ENCODE measurements at regions not wholly inside any gene's neighbourhood (a gene's known extent, or its start where the extent isn't known, plus 50 kb on each side); places are given as distances from the start of the nearest gene placed in this dataset.
"Not testable (repeated sequence)": the region's sequence is repeated elsewhere in the genome, so short reads cannot be mapped to it uniquely, and the experiment has no call there.

- Histone ChIP-seq H3K9me3 (peaks cover 7% of the 10 kb centered on the region), H3K36me3 (no peaks in the 10 kb centered on the region), H3K27me3 (no peaks in the 10 kb centered on the region), H3K27ac (no peak overlapping the region), H3K4me1 (ENCODE audit: control insufficient read depth in 1 of 2, insufficient read depth in 1 of 2, low read depth in 1 of 2, low read length in 1 of 2) (no peaks in the 10 kb centered on the region), H3K4me3 (ENCODE audit: low read depth in 1 of 2, low read length in 1 of 2) (no peak overlapping the region)
- TF ChIP-seq, protein P1, sequence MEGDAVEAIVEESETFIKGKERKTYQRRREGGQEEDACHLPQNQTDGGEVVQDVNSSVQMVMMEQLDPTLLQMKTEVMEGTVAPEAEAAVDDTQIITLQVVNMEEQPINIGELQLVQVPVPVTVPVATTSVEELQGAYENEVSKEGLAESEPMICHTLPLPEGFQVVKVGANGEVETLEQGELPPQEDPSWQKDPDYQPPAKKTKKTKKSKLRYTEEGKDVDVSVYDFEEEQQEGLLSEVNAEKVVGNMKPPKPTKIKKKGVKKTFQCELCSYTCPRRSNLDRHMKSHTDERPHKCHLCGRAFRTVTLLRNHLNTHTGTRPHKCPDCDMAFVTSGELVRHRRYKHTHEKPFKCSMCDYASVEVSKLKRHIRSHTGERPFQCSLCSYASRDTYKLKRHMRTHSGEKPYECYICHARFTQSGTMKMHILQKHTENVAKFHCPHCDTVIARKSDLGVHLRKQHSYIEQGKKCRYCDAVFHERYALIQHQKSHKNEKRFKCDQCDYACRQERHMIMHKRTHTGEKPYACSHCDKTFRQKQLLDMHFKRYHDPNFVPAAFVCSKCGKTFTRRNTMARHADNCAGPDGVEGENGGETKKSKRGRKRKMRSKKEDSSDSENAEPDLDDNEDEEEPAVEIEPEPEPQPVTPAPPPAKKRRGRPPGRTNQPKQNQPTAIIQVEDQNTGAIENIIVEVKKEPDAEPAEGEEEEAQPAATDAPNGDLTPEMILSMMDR (IDR thresholded peaks at IDR 0.05), result no peak
Observed at GRCh38 chr14:84312551-84312950, 1217.4 kb upstream of the FLRT2 start.

- TF ChIP-seq, protein P1 (IDR thresholded peaks at IDR 0.05), result no peak
- no peaks in the 10 kb centered on the region for H3K36me3 ChIP-seq
- no peaks in the 10 kb centered on the region for H3K9me3 ChIP-seq
- no peaks in the 10 kb centered on the region for H3K4me1 ChIP-seq (ENCODE audit: control insufficient read depth in 1 of 2, insufficient read depth in 1 of 2, low read depth in 1 of 2, low read length in 1 of 2)
- no peak overlapping the region for H3K27ac ChIP-seq
- no peaks in the 10 kb centered on the region for H3K27me3 ChIP-seq
- H3K4me3 ChIP-seq (ENCODE audit: low read depth in 1 of 2, low read length in 1 of 2), result no peak overlapping the region
Observed at GRCh38 chr14:84323450-84323849, 1206.5 kb upstream of the FLRT2 start.

GRCh38 chr14:84323978-84324377 is 1206.0 kb upstream of the FLRT2 start:
- no peaks in the 10 kb centered on the region for H3K27me3 ChIP-seq
- H3K27ac ChIP-seq, result no peak overlapping the region
- H3K9me3 ChIP-seq, result no peaks in the 10 kb centered on the region
- TF ChIP-seq, protein P1 (IDR thresholded peaks at IDR 0.05), result no peak
- H3K36me3 ChIP-seq, result no peaks in the 10 kb centered on the region
- no peaks in the 10 kb centered on the region for H3K4me1 ChIP-seq (ENCODE audit: control insufficient read depth in 1 of 2, insufficient read depth in 1 of 2, low read depth in 1 of 2, low read length in 1 of 2)
- H3K4me3 ChIP-seq (ENCODE audit: low read depth in 1 of 2, low read length in 1 of 2), result no peak overlapping the region

- H3K27me3 ChIP-seq, result no peaks in the 10 kb centered on the region
- TF ChIP-seq, protein P1 (IDR thresholded peaks at IDR 0.05), result no peak
- no peak overlapping the region for H3K27ac ChIP-seq
- no peaks in the 10 kb centered on the region for H3K4me1 ChIP-seq (ENCODE audit: control insufficient read depth in 1 of 2, insufficient read depth in 1 of 2, low read depth in 1 of 2, low read length in 1 of 2)
- H3K9me3 ChIP-seq, result no peaks in the 10 kb centered on the region
- no peak overlapping the region for H3K4me3 ChIP-seq (ENCODE audit: low read depth in 1 of 2, low read length in 1 of 2)
- H3K36me3 ChIP-seq, result no peaks in the 10 kb centered on the region
Observed at GRCh38 chr14:84336433-84336832, 1193.5 kb upstream of the FLRT2 start.

- H3K27me3 ChIP-seq, result no peaks in the 10 kb centered on the region
- TF ChIP-seq, protein P1 (IDR thresholded peaks at IDR 0.05), result no peak
- no peak overlapping the region for H3K27ac ChIP-seq
- no peaks in the 10 kb centered on the region for H3K4me1 ChIP-seq (ENCODE audit: control insufficient read depth in 1 of 2, insufficient read depth in 1 of 2, low read depth in 1 of 2, low read length in 1 of 2)
- no peak overlapping the region for H3K4me3 ChIP-seq (ENCODE audit: low read depth in 1 of 2, low read length in 1 of 2)
- no peaks in the 10 kb centered on the region for H3K36me3 ChIP-seq
- H3K9me3 ChIP-seq, result no peaks in the 10 kb centered on the region
Observed at GRCh38 chr14:84340938-84341337, 1189.0 kb upstream of the FLRT2 start.

DNA sequence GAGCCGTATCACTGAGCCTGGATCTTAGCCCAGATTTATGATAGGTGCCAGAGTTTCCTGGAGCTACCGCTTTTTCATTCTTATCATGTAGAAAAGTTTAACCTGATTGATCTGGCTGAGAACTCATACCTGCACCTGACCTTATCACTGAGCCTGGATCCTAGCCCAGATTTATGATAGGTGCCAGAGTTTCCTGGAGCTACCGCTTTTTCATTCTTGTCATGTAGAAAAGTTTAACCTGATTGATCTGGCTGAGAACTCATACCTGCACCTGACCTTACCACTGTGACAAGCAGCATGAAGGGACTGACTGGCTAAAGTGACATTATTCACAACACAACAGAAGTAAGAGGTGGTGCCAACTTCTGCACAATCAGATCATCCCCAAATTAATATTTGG is 1188.1 kb upstream of the FLRT2 start:
- H3K27me3 ChIP-seq; H3K27ac ChIP-seq; H3K4me3 ChIP-seq (ENCODE audit: low read depth in 1 of 2, low read length in 1 of 2); H3K36me3 ChIP-seq; H3K9me3 ChIP-seq; H3K4me1 ChIP-seq (ENCODE audit: control insufficient read depth in 1 of 2, insufficient read depth in 1 of 2, low read depth in 1 of 2, low read length in 1 of 2): not testable (repeated sequence)
